DMS53 (cell line): ENCODE measurements at regions not wholly inside any gene's neighbourhood (a gene's known extent, or its start where the extent isn't known, plus 50 kb on each side); places are given as distances from the start of the nearest gene placed in this dataset.
"Not testable (repeated sequence)": the region's sequence is repeated elsewhere in the genome, so short reads cannot be mapped to it uniquely, and the experiment has no call there.

Source experiments
- DNase-seq: peaks from one replicate; lab custom pipeline; 2025; lab: John Stamatoyannopoulos, UW

DNA sequence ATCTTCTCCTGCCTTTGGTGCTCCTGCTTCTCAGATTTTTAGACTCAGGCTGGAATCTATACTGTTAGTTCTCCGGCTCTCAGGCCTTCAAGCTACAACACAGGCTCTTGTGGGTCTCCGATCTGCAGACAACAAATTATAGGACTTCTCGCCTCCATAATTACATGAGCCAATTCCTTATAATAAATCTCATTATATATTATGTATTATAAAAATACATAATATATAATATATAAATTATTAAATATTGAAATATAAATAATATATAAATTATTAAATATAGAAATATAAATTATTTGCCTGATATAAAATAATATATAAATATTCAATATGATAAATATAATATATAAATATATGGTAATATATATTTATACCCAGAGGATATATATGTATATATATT, 1214.0 kb downstream of the ROBO2 start:
- DNase-seq = no peak

- no peak for DNase-seq
These were observed 1215.5 kb downstream of the ROBO2 start for GRCh38 chr3:78255403-78255802.

GRCh38 chr3:78256123-78256522, 1216.2 kb downstream of the ROBO2 start:
- no peak for DNase-seq

GRCh38 chr3:78257951-78258530, 1218.1 kb downstream of the ROBO2 start:
- DNase-seq = no peak

GRCh38 chr3:78258798-78259197, 1218.9 kb downstream of the ROBO2 start:
- DNase-seq = no peak

GRCh38 chr3:78260388-78260787, 1220.5 kb downstream of the ROBO2 start:
- no peak for DNase-seq

DNA sequence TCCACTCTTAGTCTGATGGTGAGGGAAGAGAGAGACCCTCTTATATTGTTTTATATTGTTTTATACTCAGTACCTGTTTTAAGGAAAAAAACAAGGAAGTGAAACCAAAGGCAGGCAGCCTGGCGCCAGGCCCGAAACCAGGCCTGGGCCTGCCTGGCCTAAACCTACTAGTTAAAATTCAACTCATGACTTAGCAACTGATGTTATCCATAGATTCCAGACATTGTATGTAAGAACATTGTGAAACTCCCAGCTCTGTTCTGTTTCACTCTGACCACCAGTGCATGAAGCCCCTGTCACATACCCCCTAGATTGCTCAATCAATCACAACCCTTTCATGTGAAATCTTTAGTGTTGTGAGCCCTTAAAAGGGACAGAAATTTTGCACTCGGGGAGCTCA, 1226.7 kb downstream of the ROBO2 start:
- not testable (repeated sequence) for DNase-seq

GRCh38 chr3:78267235-78267634, 1227.3 kb downstream of the ROBO2 start:
- no peak for DNase-seq

GRCh38 chr3:78268087-78268486, 1228.2 kb downstream of the ROBO2 start:
- no peak for DNase-seq

- DNase-seq = no peak
These were observed 1229.1 kb downstream of the ROBO2 start for GRCh38 chr3:78268716-78269668.

DNA sequence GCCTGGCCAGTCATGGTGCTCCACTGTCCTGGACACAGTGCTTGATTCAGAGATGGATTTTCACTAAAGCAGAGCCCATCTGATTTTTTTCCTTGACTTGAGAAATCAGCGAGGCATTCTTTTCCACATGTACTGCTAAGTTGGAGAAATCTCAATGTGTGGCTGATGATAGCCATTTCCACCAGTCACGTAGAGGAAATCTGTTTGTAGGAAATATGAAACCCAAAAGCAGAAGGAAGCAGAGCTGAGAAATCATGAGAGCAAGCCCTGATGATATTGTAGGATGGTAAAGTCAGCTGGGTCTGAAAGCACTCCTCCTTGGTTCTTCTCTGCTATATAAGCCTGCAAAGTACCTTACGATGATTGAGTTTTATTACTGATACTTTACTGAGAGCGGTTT, 1233.4 kb downstream of the ROBO2 start:
- DNase-seq = no peak

- no peak for DNase-seq
These were observed 1234.7 kb downstream of the ROBO2 start for GRCh38 chr3:78274475-78275065.

DNA sequence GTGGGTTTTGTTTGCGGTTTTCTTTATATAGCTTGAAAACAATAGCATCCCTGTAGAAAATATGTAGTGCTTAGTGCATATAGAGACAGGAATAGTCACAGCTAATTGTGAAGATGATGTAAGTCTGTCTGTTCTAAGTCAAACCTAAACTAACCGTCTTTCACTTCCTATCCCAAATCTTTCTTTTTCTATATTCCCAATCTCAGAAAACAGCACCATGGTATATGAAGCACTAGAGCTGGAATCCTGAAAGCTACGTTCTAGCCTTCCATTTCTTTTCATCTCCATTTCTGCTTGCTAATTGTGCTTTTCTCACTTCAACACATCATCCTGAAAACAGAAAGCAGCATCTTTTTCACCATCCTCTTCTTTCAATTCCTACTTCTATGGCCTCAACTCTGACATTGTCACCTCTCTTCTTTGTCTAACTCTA, 1235.5 kb downstream of the ROBO2 start:
- DNase-seq = no peak

GRCh38 chr3:78277220-78277619, 1237.3 kb downstream of the ROBO2 start:
- no peak for DNase-seq

DNA sequence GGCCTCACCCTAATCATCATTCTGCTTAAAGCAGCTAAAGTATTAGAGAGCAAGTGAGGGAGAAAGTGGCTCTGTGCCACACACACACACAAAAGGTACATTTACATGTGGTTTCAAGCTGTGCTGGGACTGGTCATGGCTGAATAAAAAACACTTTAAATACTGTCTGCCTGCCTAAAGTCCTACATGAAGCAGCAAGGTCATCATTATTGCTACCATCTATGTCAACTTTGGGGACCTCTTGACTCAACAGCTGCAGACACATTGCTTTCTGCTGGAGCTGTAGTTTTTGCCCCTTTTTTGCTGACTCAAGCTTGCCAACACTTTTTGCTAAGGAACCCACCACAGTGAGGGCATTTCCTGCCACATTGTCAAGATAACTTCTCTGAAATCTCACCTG, 1237.9 kb downstream of the ROBO2 start:
- DNase-seq = no peak

GRCh38 chr3:78279091-78279490, 1239.2 kb downstream of the ROBO2 start:
- DNase-seq = no peak

DNA sequence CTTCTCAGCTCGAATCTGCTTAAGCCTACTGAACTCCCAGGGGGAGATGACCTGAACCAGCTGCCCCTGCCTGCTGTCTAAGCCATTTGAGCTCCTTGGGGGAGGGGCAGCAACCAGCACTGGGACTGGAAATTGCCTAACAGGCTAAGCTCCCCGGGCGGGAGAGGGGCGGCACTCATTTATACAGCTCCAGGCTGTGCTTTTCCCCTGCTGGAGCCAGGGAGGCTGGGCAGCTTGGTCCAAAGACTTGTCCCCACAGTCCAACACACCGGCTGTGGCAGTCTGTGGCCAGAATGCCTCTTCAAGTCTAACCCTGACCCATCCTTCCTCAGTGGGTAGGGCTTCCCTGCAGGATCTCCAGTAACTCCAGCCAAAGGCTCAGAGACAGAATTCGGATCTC, 1241.5 kb downstream of the ROBO2 start:
- DNase-seq = no peak

GRCh38 chr3:78283994-78284393, 1244.1 kb downstream of the ROBO2 start:
- no peak for DNase-seq

- no peak for DNase-seq
These were observed 1245.3 kb downstream of the ROBO2 start for GRCh38 chr3:78285032-78285728.

GRCh38 chr3:78287085-78287484, 1247.2 kb downstream of the ROBO2 start:
- DNase-seq = no peak

DNA sequence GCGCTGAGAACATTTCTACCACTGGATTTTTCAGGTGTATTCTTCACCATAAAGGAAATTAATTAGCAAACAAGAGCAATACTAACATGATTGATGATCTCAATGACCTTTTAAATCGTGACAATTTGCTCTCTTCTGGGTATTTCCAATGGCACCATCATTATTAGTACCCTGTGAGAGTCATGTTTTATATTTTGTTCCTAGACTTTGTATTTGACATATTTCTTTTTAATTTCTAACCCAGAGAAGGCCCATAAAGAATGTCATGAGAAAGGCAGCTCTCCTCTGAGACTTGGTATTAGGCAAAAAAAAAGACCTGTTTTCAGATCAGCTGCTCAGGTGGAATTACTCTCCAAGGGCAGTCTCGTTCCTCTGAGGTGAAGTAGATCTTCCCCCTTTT, 1253.4 kb downstream of the ROBO2 start:
- DNase-seq = no peak

- DNase-seq = no peak
These were observed 1264.2 kb downstream of the ROBO2 start for GRCh38 chr3:78304115-78304514.
